ENCODE measurements at regions not wholly inside any gene's neighbourhood (a gene's known extent, or its start where the extent isn't known, plus 50 kb on each side); places are given as distances from the start of the nearest gene placed in this dataset.

- ATAC-seq (no peak), DNase-seq (ENCODE audit: low read depth in 1 of 2, low spot score in 1 of 2) (no peak), FAIRE-seq (no peak)
- 80% methylated on average over 3 of the region's 3 CpGs for WGBS (ENCODE audit: missing lambda C conversion rate)
- POLR2A ChIA-PET, result no interaction called here
- TF ChIP-seq POLR2A (IDR thresholded peaks at IDR 0.05; ENCODE audit: low read length) (no peak), ZC3H11A (IDR thresholded peaks at IDR 0.05) (no peak), GATA3 (IDR thresholded peaks at IDR 0.05; ENCODE audit: borderline replicate concordance) (no peak), ZNF302 (CRISPR knock-in tag; IDR thresholded peaks at IDR 0.05) (no peak), NR3C1 (IDR thresholded peaks at IDR 0.05) (no peak), CBX8 (IDR thresholded peaks at IDR 0.05) (no peak), RFX5 (IDR thresholded peaks at IDR 0.05) (no peak), TP53 (CRISPR knock-in tag; IDR thresholded peaks at IDR 0.05) (no peak), SREBF2 (IDR thresholded peaks at IDR 0.05) (no peak), HDAC2 (IDR thresholded peaks at IDR 0.05) (no peak), RAD21 (conservative IDR thresholded peaks at IDR 0.05 in 1 of 2, IDR thresholded peaks at IDR 0.05 in 1 of 2) (no peak), JUN (IDR thresholded peaks at IDR 0.05) (no peak), CTCF (IDR thresholded peaks at IDR 0.05) (no peak), NFE2L2 (conservative IDR thresholded peaks at IDR 0.05; ENCODE audit: low read length) (no peak), E2F6 (IDR thresholded peaks at IDR 0.05; ENCODE audit: borderline replicate concordance, low read depth) (no peak), FOSL2 (IDR thresholded peaks at IDR 0.05) (no peak), FOSL2 (CRISPR knock-in tag; IDR thresholded peaks at IDR 0.05) (no peak), ESRRA (IDR thresholded peaks at IDR 0.05; ENCODE audit: borderline replicate concordance, low read length) (no peak), HMGXB4 (CRISPR knock-in tag; IDR thresholded peaks at IDR 0.05; ENCODE audit: borderline replicate concordance) (no peak), CBX2 (IDR thresholded peaks at IDR 0.05; ENCODE audit: borderline replicate concordance, low read depth) (no peak)
- H3K9me3 ChIP-seq, result no peaks in the 10 kb centered on the region
- no peak overlapping the region for H3K4me2 ChIP-seq
- no peak overlapping the region for H3K4me3 ChIP-seq
- CTCF ChIA-PET, result interaction anchor here (0.7 to 1.2 kb wide), 3 partner anchors 70 to 179 kb away, joined by 3 to 4 read pairs (median 3); no protein-coding TSS in a partner anchor
- no peak overlapping the region for H3K27ac ChIP-seq
- no peaks in the 10 kb centered on the region for H3K4me1 ChIP-seq
Measured at GRCh38 chr6:40888456-40888990, 150.5 kb downstream of the UNC5CL start.

GRCh38 chr6:40887792-40888340 lies 151.2 kb downstream of the UNC5CL start:
- H3K27ac ChIP-seq, result no peak overlapping the region
- WGBS (ENCODE audit: missing lambda C conversion rate), result 66% methylated on average over 6 of the region's 6 CpGs
- FAIRE-seq (no peak), ATAC-seq (no peak), DNase-seq (ENCODE audit: low read depth in 1 of 2, low spot score in 1 of 2) (no peak)
- H3K4me3 ChIP-seq, result no peak overlapping the region
- no peaks in the 10 kb centered on the region for H3K9me3 ChIP-seq
- POLR2A ChIA-PET, result no interaction called here
- no peak overlapping the region for H3K4me2 ChIP-seq
- TF ChIP-seq HMGXB4 (CRISPR knock-in tag; IDR thresholded peaks at IDR 0.05; ENCODE audit: borderline replicate concordance), result no peak
- TF ChIP-seq SREBF2 (IDR thresholded peaks at IDR 0.05), result no peak
- TF ChIP-seq FOXS1 (CRISPR knock-in tag; IDR thresholded peaks at IDR 0.05), result no peak
- TF ChIP-seq MYC (IDR thresholded peaks at IDR 0.05; ENCODE audit: borderline replicate concordance, low read length), result no peak
- TF ChIP-seq FOSB (CRISPR knock-in tag; IDR thresholded peaks at IDR 0.05), result no peak
- TF ChIP-seq ELK1 (IDR thresholded peaks at IDR 0.05; ENCODE audit: low read depth, low read length), result no peak
- TF ChIP-seq PHF8 (IDR thresholded peaks at IDR 0.05; ENCODE audit: borderline replicate concordance, low read depth), result no peak
- TF ChIP-seq TFCP2L1 (CRISPR knock-in tag; IDR thresholded peaks at IDR 0.05), result no peak
- TF ChIP-seq POLR2AphosphoS2 (conservative IDR thresholded peaks at IDR 0.05; ENCODE audit: low read length), result no peak
- TF ChIP-seq MAX (IDR thresholded peaks at IDR 0.05), result no peak
- TF ChIP-seq ZNF302 (CRISPR knock-in tag; IDR thresholded peaks at IDR 0.05), result no peak
- no peak for TF ChIP-seq RAD21 (conservative IDR thresholded peaks at IDR 0.05 in 1 of 2, IDR thresholded peaks at IDR 0.05 in 1 of 2)
- no peak for TF ChIP-seq JUN (IDR thresholded peaks at IDR 0.05)
- no peak for TF ChIP-seq CBX2 (IDR thresholded peaks at IDR 0.05; ENCODE audit: borderline replicate concordance, low read depth)
- TF ChIP-seq FOSL2 (IDR thresholded peaks at IDR 0.05), result no peak
- no peak for TF ChIP-seq FOSL2 (CRISPR knock-in tag; IDR thresholded peaks at IDR 0.05)
- TF ChIP-seq ZC3H11A (IDR thresholded peaks at IDR 0.05), result no peak
- no peaks in the 10 kb centered on the region for H3K4me1 ChIP-seq
- CTCF ChIA-PET, result interaction anchor here (1.2 kb wide), 2 partner anchors 153 to 180 kb away, joined by 4 read pairs; no protein-coding TSS in a partner anchor
